GM18507 (cell line): ENCODE measurements at regions not wholly inside any gene's neighbourhood (a gene's known extent, or its start where the extent isn't known, plus 50 kb on each side); places are given as distances from the start of the nearest gene placed in this dataset.

Experiments
- DNase-seq: peaks from one replicate; pipeline ENCODE4 v3.0.0; 2011; ENCODE audit warnings: low read depth; ENCODE audit not compliant: insufficient read length; ENCODE audit errors: extremely low spot score
- FAIRE-seq: peaks from 2 replicates; lab custom pipeline; 2011; peaks lifted over from hg19 to GRCh38; lab: Jason Lieb, UNC

DNA sequence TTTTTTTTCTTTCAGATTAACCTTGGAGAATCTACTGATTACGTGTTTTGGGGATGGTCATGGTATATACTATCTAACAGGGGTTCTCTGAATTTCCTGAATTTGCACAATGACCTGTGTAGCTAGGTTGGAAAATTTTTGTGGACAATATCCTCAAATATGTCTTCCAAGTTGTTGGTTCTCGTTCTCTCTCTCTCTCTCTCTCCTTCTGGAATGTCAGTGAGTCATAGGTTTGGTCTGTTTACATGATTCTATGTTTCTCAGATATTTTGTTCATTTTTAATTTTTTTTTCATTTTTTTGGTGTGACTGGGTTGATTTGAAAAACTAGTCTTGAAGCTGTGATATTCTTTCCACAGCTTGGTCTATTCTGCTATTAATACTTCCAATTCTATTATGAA is 604.0 kb upstream of the ANO3 start:
- FAIRE-seq (no peak), DNase-seq (no peak)

DNA sequence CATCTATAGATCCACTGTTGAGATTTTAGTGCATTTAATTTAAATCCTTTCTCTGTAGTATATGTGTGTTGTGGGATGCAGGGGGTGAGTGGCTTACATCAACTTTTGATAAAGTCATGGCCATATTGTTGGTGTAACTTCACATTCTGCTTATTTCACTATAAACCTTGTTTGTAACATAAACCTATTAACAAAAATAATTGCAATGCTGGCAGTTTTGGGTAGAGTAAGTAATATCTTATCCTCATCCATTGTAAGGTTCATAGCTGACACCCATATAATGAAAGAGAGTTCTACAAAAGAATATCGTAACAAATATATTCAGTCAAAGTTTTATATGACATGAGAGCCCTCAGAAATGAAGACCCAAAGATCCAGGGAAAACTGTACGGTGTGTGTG is 601.7 kb upstream of the ANO3 start:
- FAIRE-seq (no peak), DNase-seq (no peak)

DNA sequence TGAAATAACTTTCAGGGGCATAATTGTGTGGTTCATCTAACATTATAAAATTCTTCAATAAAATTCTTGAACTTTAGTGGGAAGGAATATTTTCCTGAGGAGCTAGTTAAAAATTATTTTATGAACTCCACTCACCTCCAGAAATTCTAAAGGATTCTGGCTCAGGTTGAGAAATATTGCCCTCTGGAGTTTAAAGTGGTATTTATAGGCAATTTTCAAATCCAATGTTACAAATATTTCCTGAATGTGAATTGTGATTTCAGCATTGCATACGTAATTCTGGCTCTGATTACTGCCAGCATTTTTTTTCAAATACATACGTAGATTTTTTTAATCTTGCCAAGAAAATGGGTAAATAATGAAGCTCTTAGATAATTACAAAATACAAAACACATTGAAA is 598.2 kb upstream of the ANO3 start:
- FAIRE-seq = no peak
- no peak for DNase-seq

DNA sequence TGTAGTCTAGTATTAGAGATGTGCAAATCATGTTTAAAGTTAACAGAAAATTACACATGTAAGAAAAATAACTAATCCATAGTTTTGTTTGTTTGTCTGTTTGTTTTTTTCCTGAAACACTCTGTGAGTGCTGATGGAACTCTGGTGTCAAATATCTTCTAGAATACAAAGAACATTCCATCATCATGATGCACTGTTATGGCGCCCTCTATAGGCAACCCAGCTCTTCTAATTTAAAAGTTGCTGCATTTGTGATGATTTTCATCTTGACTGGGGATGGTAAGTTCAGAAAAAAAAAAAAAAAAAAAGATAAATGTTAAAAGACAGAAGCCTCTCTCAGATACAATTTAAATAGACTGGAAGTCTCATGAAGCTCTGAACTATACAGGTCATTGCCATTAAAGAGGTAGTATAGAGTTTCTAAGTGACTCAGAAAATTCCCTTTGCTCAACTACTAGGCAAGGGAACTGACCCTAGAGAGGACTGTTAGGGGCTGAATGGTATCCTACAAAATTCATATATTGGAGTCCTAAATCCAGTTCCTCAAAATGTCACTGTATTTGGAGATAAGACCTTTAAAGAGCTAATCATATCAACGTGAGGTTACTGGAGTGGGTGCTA is 597.2 kb upstream of the ANO3 start:
- no peak for FAIRE-seq

DNA sequence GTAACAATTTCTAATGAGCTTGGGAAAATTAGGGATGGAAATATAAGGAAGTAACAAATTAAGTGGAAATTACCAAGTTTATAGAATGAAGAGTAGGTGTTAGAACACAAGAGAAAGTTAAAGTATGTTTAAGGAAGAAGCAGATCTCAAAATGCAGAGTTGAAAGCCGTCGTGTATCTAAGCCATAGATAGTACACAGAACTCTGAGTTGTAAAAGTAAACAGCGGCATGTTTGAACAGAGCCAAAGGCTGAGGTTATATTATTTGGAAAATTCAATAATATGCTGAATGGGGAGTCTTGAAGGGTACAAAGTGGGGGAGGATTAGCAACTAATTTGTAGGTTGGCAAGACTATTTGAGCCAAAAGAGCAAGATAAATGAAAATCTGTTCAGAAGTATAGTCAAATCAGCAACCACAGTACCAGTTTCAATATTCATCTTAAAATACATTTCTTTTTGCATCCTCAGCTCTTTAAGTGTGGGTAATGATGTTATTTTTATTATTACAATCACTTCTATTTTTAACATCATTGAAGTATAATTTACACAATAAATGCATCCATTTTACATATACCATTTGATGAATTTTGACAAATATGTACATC is 594.8 kb upstream of the ANO3 start:
- FAIRE-seq (no peak), DNase-seq (no peak)

More for the DNA sequence above, 597.2 kb upstream of the ANO3 start:
- no peak for DNase-seq

DNA sequence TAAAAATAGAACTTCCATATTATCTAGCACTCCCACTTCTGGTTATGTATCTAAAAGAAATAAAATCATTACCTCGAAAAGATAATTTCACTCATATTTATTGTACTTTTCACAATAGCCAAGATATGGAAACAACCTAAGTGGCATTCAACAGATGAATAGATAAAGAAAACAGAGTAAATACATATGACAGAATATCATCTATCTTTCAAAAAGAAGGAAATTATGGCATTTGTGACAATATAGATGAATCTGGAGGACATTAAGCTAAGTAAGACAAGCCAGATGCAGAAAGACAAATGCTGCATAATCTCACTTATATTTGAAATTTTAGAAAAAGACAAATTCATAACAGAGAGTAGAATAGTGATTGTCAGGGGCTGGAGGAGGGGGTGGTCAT is 590.0 kb upstream of the ANO3 start:
- FAIRE-seq (no peak), DNase-seq (no peak)

DNA sequence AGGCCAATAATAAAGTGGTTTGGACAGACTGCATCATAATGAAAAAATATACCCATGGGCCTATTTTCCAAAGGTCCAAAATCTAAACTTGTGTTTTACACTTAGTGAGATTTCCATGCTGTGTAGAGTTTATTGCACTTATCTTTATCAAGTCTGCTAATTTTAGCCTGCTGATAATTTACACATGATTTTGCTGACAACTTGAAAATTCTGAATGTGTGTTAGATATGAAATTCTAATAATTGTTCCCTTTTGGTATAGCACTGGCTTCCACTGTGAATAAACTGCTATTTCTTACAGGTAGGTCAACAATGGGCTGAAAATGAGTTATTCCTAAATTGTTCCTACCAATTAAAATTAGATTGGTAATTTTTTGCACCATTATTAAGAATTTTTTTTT is 589.1 kb upstream of the ANO3 start:
- FAIRE-seq = no peak

DNA sequence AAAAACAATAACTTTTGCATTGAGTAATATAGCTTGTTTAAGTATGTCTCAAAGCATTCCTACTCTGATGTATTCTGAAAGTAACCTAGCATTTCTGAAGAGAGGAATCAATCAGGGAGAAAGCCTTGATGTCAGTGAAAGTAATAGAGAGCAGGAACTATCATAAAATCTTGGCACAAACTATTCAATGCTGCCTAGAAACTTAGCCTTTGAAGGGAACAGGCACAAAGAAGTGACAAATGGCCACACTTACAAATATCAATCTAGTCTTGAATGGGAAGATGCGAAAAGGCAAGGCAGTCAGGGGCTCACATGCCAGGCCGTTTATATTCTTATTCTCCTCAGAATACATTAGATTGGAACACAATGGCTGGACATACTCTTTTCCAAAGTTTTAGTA is 576.5 kb upstream of the ANO3 start:
- FAIRE-seq (no peak), DNase-seq (no peak)

More for the DNA sequence above, 589.1 kb upstream of the ANO3 start:
- no peak for DNase-seq

DNA sequence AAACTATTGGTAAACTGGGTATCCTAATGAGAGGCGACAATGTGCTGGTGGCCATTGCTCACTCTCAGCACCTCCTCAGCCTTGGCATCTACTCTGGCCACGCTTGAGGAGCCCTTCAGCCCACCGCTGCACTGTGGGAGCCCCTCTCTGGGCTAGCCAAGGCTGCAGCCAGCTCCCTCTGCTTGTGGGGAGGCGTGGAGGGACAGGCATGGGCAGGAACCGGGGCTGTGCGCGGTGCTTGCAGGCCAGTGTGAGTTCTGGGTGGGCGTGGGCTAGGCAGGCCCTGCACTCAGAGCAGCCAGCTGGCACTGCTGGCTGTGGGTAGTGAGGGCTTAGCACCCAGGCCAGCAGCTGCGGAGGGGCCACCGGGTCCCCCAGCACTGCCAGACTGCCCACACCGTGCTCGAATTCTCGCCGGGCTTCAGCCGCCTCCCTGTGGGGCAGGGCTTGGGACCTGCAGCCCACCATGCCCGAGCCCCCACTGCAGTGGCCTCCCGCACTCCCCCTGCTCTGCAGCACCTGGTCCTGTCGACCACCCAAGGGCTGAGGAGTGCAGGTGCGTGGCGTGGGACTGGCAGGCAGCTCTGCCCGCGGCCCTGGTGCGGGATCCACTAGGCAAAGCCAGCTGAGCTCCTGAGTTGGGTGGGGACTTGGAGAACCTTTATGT is 575.9 kb upstream of the ANO3 start:
- FAIRE-seq = no peak

DNA sequence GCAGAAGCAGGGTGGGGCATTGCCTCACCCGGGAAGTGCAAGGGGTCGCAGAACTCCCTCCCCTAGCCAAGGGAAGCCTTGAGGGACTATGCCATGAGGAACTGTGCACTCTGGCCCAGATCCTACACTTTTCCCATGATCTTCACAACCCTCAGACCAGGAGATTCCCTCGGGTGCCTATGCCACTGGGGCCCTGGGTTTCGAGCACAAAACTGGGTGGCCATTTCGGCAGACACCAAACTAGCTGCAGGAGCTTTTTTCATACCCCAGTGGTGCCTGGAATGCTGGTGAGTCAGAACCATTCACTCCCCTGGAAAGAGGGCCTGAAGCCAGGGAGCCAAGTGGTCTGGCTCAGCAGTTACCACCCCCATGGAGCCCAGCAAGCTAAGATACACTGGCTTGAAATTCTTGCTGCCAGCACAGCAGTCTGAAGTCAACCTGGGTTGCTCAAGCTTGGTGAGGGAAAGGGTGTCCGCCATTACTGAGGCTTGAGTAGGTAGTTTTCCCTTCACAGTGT is 573.7 kb upstream of the ANO3 start:
- no peak for DNase-seq
- no peak for FAIRE-seq

More for the DNA sequence above, 575.9 kb upstream of the ANO3 start:
- DNase-seq = no peak

DNA sequence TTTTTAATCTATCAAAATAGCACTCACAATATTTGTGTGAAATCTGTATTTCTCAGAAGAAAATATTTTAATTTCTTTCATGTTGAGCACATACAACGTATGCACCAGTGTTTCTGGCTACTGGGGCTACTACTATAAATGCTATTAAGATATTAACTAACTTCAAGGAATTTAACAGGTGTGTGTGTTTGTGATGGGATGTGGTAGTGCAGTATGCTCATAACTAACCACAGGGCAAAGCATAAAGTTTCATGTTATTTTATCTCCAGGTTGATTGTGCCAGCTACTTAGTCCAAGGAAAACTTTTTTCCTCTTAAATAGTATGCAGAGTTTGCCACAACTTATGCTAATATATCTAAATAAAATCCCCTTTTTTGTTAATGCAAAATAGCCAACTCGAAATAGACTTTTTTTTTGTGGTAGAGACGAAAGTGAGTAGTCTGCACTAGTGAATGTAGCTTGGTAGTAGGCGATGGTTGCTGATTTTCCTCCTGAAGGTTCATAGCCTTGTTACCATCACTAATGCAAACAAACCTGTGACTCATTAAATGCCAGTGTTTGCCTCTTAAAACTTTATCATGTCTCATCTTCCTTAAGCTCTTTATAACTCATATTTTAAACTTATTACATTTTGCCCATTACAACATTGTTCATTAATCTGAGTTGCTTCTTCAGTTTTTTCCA is 565.5 kb upstream of the ANO3 start:
- DNase-seq = no peak
- FAIRE-seq = no peak

DNA sequence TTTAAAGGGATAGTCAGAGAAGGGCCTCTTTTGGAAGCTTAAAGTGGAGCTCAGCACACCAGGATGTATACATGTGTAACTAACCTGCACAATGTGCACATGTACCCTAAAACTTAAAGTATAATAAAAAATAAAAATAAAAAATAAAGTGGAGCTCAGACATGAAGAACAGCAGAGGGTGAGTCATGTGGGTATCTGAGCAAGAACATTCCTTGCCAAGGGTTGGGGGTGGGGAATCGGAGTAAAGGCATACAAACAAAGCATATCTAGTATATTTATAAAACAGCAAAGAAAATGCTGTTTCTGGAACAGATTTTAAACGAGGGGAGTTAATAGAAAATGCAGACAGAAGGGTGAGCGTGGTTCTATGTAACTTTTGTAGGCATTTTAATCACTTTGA is 562.6 kb upstream of the ANO3 start:
- DNase-seq = no peak
- no peak for FAIRE-seq

DNA sequence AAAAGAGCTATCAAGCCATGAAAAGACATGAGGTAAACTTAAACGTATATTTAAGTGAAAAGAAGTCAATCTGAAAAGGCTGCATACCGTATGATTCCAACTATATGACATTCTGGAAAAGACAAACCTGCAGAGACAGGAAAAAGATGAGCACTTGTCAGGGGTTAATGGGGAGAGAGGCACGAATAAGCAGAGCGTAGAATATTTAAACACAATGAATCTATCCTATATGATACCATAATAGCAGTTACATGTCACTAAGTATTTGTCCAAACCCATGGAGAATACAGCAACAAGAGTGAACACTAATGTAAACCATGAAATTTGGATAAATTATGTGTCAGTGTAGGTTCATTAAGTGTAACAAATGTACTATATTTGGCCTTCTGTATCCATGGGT is 560.3 kb upstream of the ANO3 start:
- no peak for FAIRE-seq
- DNase-seq = no peak

DNA sequence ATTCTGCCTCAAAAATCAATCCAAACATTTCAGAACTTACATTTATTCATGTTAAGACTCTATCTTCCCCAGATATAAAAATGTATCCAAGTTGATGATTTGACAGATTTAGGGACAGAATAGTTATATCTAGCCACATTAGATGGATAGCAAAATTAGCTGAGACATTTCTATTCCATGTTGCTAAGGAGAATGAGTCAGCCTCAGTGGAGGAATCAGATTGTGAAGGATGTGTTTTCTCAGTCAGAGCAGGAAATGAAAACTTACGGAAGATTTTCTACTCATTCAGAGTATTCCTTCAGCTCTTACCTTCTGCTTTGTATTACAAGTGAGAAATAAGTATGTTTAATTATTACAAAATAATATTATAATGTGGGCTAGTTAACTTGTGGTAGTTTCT is 556.3 kb upstream of the ANO3 start:
- no peak for FAIRE-seq
- no peak for DNase-seq

DNA sequence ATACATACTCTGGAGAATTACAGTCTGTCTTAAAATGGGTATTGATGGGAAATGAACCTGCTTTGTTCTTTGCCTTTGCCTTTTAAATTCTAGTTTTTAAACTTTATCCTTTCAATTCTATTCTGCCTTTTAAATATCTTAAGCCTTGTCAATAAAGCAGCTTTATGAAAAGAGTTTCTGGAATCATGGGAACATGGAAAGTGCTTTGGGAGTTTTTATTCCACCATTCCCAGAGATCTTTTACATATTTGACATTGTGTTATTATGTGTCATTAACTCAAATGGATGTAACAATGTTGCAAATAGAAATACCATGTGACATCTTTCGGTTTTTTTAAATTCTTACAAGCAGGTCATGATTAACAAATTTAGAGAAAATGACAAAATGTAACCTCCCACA is 555.7 kb upstream of the ANO3 start:
- FAIRE-seq (no peak), DNase-seq (no peak)

DNA sequence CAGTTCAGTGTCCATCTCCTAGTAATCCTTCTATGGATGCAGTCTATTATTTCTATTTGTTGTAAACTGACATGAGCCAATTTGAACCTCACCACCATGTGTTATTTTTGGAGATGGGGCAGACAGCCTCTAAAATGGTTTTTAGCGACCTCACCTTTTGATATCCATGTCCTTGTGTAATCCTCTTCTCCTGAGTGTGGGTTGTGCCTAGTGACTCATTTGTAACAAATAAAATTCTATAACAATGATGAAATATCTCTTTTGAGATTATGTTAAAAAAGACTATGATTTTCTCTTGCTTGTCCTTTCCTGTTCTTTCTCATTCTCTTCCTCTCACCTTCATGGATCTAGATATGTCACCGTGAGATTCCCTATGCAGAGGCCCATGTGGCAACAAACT is 554.6 kb upstream of the ANO3 start:
- DNase-seq (no peak), FAIRE-seq (no peak)

DNA sequence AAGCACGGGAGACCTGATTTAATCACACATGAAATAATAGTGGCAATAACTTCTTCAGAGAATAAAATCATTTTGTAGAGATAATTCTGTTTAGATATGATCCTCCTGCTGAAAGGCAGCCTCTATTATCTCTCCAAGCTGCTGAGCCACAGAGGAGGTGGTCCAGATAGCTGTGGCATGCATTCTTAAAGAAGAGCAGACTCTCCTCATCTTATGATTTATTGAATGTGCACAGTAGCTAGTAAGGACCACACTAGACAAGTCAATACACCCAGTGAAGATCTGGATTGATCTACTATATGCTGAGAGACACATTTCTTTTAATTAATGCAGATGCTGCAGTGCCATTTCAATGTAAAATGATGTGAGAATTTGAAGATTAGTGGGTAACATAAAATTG is 552.9 kb upstream of the ANO3 start:
- no peak for FAIRE-seq
- no peak for DNase-seq

DNA sequence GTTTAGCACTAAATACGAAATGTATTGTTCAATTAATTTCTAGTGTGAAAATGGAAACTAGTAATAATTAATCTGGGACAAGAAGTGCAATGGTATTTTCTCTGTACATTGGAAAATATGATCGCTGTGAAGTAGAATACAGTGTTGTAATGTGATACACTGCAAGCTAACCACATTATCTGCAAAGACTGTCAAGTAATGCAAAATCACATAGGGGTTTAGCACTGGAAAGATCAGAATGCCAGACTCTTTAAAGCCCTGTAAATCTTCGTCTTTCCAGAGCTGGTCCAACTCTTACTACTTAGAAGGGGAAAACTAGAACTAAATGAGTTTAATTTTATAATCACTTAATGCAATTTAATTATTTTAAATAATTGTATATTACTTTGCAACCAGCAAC is 544.5 kb upstream of the ANO3 start:
- no peak for FAIRE-seq

DNA sequence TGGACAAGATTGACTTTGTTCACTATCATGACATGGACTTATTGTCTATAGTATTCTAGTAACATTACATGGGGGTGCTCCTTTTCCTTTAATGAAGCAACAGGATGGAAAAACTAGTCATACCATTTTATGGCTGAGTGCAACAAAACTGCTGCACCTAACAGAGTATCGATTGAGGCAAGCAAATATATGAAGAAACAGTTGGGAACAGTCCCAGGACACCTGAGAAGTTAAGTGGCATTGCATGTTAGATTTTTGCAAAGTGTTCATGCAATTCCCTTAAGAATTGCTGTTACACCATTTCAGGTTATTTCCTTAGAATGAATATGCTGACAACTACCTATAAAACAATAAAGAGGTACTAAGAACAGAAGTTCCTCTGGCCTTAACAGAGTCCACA is 541.5 kb upstream of the ANO3 start:
- FAIRE-seq = no peak

More for the DNA sequence above, 544.5 kb upstream of the ANO3 start:
- no peak for DNase-seq

DNA sequence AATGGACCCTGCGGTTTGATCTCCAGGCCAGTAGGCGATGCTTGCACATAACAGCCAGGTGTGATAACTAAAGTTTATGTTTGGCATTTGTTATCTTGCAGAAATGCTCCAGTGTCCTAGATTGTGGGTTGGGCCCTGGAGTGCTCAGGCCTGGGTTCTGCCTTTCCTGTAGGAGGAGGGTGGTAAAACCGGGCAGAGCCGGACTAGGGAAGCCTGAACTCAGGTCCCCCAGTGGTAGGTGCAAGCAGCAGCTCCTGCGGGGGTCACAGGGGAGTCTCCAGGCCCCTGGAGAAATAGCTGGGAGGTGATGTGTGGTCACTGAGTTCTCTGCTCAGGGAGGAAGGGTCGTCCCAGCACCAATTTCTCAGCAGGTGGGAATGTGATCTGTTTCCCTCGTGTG is 538.3 kb upstream of the ANO3 start:
- no peak for DNase-seq
- FAIRE-seq = no peak

More for the DNA sequence above, 541.5 kb upstream of the ANO3 start:
- no peak for DNase-seq
